Tibial nerve (tissue), 4 donors: ENCODE measurements at regions not wholly inside any gene's neighbourhood (a gene's known extent, or its start where the extent isn't known, plus 50 kb on each side); places are given as distances from the start of the nearest gene placed in this dataset.

Experiments used
- CTCF ChIP-seq, 5 experiments: fragments of 200-600 bp in 3 of 5; fragments of 450-650 bp in 2 of 5; sonication (generic) in 3 of 5; IDR thresholded peaks; one replicate each; pipeline ENCODE4 v1.5.1; 2016 to 2019; ENCODE audit warnings: antibody characterized with exemption in 5 of 5, mild to moderate bottlenecking in 3 of 5, moderate library complexity in 2 of 5
- EP300 ChIP-seq, 2 donors: sonication (generic); formaldehyde crosslinking; IDR thresholded peaks; one replicate each; pipeline ENCODE4 v1.6.1; 2017; ENCODE audit warnings: antibody characterized with exemption in 2 of 2, mild to moderate bottlenecking in 1 of 2
- POLR2A ChIP-seq, 2 donors: fragments of 450-650 bp; IDR thresholded peaks; one replicate each; pipeline ENCODE4 v1.6.1; 2017; ENCODE audit warnings: antibody characterized with exemption in 2 of 2, mild to moderate bottlenecking in 2 of 2, moderate library complexity in 2 of 2

GRCh38 chr15:62359416-62359815 is 194.3 kb upstream of the C2CD4B start:
- TF ChIP-seq CTCF (IDR thresholded peaks at IDR 0.05) (no peak), POLR2A (IDR thresholded peaks at IDR 0.05) (no peak), EP300 (IDR thresholded peaks at IDR 0.05) (no peak)
